OCI-LY1 (cell line): ENCODE measurements at regions not wholly inside any gene's neighbourhood (a gene's known extent, or its start where the extent isn't known, plus 50 kb on each side); places are given as distances from the start of the nearest gene placed in this dataset.
"Not testable (repeated sequence)": the region's sequence is repeated elsewhere in the genome, so short reads cannot be mapped to it uniquely, and the experiment has no call there.

Experiments used
- H2AFZ ChIP-seq: fragments of 200-600 bp; sonication (generic), shearing (Covaris generic); 2 replicates; pipeline ENCODE4 v1.6.0; 2014; ENCODE audit warnings: antibody characterized with exemption, mild to moderate bottlenecking, low read length
- H3F3A ChIP-seq: fragments of 200-600 bp; sonication (generic), shearing (Covaris generic); 2 replicates; pipeline ENCODE4 v1.6.0; 2014; ENCODE audit warnings: mild to moderate bottlenecking, antibody characterized with exemption, low read length, moderate library complexity; ENCODE audit not compliant: insufficient read depth
- H3K27ac ChIP-seq: fragments of 200-600 bp; sonication (generic); 2 replicates; pipeline ENCODE4 v1.5.1; 2014; ENCODE audit warnings: low read length, mixed run types, mild to moderate bottlenecking, low read depth; ENCODE audit not compliant: poor library complexity, severe bottlenecking
- H3K27me3 ChIP-seq: fragments of 200-600 bp; sonication (generic); 2 replicates; pipeline ENCODE4 v1.6.0; 2014; ENCODE audit warnings: antibody characterized with exemption, mild to moderate bottlenecking, low read length, moderate library complexity; ENCODE audit not compliant: insufficient read depth
- H3K36me3 ChIP-seq: fragments of 200-600 bp; sonication (generic); 2 replicates; pipeline ENCODE4 v1.6.1; 2014; ENCODE audit warnings: mild to moderate bottlenecking, antibody characterized with exemption, low read length, moderate library complexity, mixed read lengths; ENCODE audit not compliant: insufficient read depth
- H3K4me1 ChIP-seq: fragments of 200-600 bp; sonication (generic); 2 replicates; pipeline ENCODE4 v1.5.1; 2014; ENCODE audit warnings: mild to moderate bottlenecking, low read length, moderate library complexity; ENCODE audit not compliant: insufficient read depth, severe bottlenecking
- H3K4me2 ChIP-seq: fragments of 200-600 bp; sonication (generic), shearing (Covaris generic); 2 replicates; pipeline ENCODE4 v1.6.1; 2014; ENCODE audit warnings: low read length
- H3K4me3 ChIP-seq: fragments of 200-600 bp; sonication (generic); 2 replicates; pipeline ENCODE4 v1.5.1; 2014; ENCODE audit warnings: low read length, low read depth, mild to moderate bottlenecking, mixed read lengths; ENCODE audit not compliant: poor library complexity, severe bottlenecking
- H3K79me2 ChIP-seq: fragments of 200-600 bp; shearing (Covaris generic); 2 replicates; pipeline ENCODE4 v1.6.1; 2016; ENCODE audit warnings: mixed run types, low read length, mixed read lengths; ENCODE audit not compliant: insufficient read depth
- H3K9ac ChIP-seq: fragments of 200-600 bp; sonication (generic), shearing (Covaris generic); 2 replicates; pipeline ENCODE4 v1.6.1; 2014; ENCODE audit warnings: mild to moderate bottlenecking, low read length, mixed read lengths
- H3K9me2 ChIP-seq: fragments of 200-600 bp; sonication (generic), shearing (Covaris generic); 2 replicates; pipeline ENCODE4 v1.6.1; 2014; ENCODE audit warnings: low read depth, mild to moderate bottlenecking, low read length, mixed read lengths
- H3K9me3 ChIP-seq: fragments of 200-600 bp; shearing (Covaris generic); 2 replicates; pipeline ENCODE4 v1.6.1; 2014; ENCODE audit warnings: low read length, mixed read lengths
- H4K20me1 ChIP-seq: fragments of 200-600 bp; sonication (generic), shearing (Covaris generic); 2 replicates; pipeline ENCODE4 v1.6.0; 2016; ENCODE audit warnings: mild to moderate bottlenecking, low read length; ENCODE audit not compliant: insufficient read depth
- EZH2 ChIP-seq: fragments of 200-600 bp; sonication (generic), shearing (Covaris generic); IDR thresholded peaks from 2 replicates; pipeline ENCODE4 v1.8.0; 2017; ENCODE audit warnings: borderline replicate concordance, mixed run types, mild to moderate bottlenecking, antibody characterized with exemption, low read length, moderate library complexity, mixed read lengths
- TF ChIP-seq, protein P1 (sequence below): fragments of 200-600 bp; sonication (generic), shearing (Covaris generic); IDR thresholded peaks from 2 replicates; pipeline ENCODE4 v1.5.1; 2017; ENCODE audit warnings: mild to moderate bottlenecking, antibody characterized with exemption, low read length, moderate library complexity, mixed read lengths

DNA sequence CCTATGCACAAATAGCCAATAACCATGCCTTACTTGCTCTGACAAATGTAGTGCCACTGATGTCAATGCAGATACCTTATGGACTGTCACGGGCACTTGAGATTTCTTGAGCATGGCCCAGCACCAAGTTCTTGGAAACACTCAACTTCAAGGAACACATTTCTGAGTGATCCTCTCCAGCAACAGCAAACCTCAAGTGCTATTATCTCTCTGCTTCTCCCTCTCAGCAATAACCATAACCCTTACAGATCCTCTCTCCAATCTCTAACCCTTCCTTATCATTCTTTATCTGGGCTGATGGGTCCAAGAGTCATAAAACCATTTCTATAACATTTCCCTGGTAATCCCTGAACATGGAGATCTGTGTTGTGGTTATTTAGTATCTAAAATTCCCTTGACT is 266.9 kb upstream of the STXBP5 start:
- H2AFZ ChIP-seq = no peak overlapping the region

DNA sequence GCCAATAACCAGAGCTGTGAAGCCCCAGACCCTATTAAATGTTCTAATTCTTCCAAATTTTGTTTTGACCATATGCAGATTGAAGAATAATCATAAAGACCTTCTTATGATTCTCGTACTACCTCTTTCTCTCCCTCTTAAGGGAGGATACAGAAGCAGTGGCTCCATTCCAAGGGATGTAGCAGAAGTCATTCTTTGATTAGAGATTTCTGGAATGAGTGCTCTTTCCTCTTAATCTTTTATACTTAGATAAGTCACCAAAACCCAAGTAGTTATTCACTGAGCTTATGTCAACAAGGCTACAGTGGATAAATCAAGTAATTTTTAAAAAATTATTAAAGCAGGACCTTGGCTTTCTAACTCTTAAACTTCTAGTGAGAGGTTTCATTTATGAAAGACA is 266.0 kb upstream of the STXBP5 start:
- no peaks in the 10 kb centered on the region for H4K20me1 ChIP-seq
- H3K27me3 ChIP-seq = no peaks in the 10 kb centered on the region
- H3K27ac ChIP-seq = no peak overlapping the region
- TF ChIP-seq, protein P1, sequence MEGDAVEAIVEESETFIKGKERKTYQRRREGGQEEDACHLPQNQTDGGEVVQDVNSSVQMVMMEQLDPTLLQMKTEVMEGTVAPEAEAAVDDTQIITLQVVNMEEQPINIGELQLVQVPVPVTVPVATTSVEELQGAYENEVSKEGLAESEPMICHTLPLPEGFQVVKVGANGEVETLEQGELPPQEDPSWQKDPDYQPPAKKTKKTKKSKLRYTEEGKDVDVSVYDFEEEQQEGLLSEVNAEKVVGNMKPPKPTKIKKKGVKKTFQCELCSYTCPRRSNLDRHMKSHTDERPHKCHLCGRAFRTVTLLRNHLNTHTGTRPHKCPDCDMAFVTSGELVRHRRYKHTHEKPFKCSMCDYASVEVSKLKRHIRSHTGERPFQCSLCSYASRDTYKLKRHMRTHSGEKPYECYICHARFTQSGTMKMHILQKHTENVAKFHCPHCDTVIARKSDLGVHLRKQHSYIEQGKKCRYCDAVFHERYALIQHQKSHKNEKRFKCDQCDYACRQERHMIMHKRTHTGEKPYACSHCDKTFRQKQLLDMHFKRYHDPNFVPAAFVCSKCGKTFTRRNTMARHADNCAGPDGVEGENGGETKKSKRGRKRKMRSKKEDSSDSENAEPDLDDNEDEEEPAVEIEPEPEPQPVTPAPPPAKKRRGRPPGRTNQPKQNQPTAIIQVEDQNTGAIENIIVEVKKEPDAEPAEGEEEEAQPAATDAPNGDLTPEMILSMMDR = no peak
- no peak for TF ChIP-seq EZH2
- H3K9ac ChIP-seq = no peak overlapping the region
- no peak overlapping the region for H2AFZ ChIP-seq
- H3K4me1 ChIP-seq = no peaks in the 10 kb centered on the region
- no peaks in the 10 kb centered on the region for H3K9me2 ChIP-seq
- no peaks in the 10 kb centered on the region for H3F3A ChIP-seq
- H3K4me3 ChIP-seq = no peak overlapping the region
- H3K36me3 ChIP-seq = no peaks in the 10 kb centered on the region
- H3K79me2 ChIP-seq = no peaks in the 10 kb centered on the region
- no peak overlapping the region for H3K4me2 ChIP-seq
- no peaks in the 10 kb centered on the region for H3K9me3 ChIP-seq

More for the DNA sequence above, 266.9 kb upstream of the STXBP5 start:
- no peak overlapping the region for H3K9ac ChIP-seq
- TF ChIP-seq EZH2 = no peak
- TF ChIP-seq, protein P1 = no peak
- H3K27me3 ChIP-seq = no peaks in the 10 kb centered on the region
- no peaks in the 10 kb centered on the region for H3K9me2 ChIP-seq
- no peak overlapping the region for H3K4me2 ChIP-seq
- H3K79me2 ChIP-seq = no peaks in the 10 kb centered on the region
- no peaks in the 10 kb centered on the region for H3K9me3 ChIP-seq
- no peaks in the 10 kb centered on the region for H3F3A ChIP-seq
- H3K4me1 ChIP-seq = no peaks in the 10 kb centered on the region
- H3K27ac ChIP-seq = no peak overlapping the region
- no peaks in the 10 kb centered on the region for H4K20me1 ChIP-seq
- no peaks in the 10 kb centered on the region for H3K36me3 ChIP-seq
- H3K4me3 ChIP-seq = no peak overlapping the region

DNA sequence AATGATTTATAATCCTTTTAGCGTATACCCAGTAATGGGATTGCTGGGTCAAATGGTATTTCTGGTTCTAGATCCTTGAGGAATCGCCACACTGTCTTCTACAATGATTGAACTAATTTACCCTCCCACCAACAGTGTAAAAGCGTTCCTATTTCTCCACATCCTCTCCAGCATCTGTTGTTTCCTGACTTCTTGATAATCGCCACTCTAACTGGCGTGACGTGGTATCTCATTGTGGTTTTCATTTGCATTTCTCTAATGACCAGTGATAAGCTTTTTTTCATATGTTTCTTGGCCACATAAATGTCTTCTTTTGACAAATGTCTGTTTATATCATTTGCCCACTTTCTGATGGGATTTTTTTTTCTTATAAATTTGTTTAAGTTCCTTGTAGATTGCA is 264.8 kb upstream of the STXBP5 start:
- not testable (repeated sequence) for H3F3A ChIP-seq, H4K20me1 ChIP-seq, H3K9me2 ChIP-seq

DNA sequence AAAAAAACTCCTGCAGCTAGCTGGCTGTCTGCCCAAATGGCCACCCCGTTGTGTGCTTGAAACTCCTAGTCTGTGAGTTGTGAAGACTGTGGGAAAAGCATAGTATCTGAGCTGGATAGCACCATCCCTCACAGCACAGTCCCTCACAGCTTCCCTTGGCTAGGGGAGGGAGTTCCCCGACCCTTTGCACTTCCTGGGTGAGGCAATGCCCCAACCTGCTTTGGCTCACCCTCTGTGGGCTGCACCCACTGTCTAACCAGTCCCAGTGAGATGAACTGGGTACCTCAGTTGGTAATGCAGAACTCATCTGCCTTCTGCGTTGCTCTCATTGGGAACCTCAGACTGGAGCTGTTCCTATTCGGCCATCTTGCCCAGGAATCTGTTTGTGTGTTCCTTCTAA is 260.6 kb upstream of the STXBP5 start:
- no peaks in the 10 kb centered on the region for H4K20me1 ChIP-seq
- no peak overlapping the region for H3K27ac ChIP-seq
- H3K4me1 ChIP-seq = no peaks in the 10 kb centered on the region
- no peaks in the 10 kb centered on the region for H3K9me2 ChIP-seq
- no peaks in the 10 kb centered on the region for H3K79me2 ChIP-seq
- no peak overlapping the region for H3K4me2 ChIP-seq
- H3F3A ChIP-seq = no peaks in the 10 kb centered on the region
- H2AFZ ChIP-seq = no peak overlapping the region
- no peaks in the 10 kb centered on the region for H3K27me3 ChIP-seq
- no peak overlapping the region for H3K9ac ChIP-seq
- no peaks in the 10 kb centered on the region for H3K9me3 ChIP-seq
- no peaks in the 10 kb centered on the region for H3K36me3 ChIP-seq
- TF ChIP-seq EZH2 = no peak
- TF ChIP-seq, protein P1 = no peak
- no peak overlapping the region for H3K4me3 ChIP-seq

More for the DNA sequence above, 264.8 kb upstream of the STXBP5 start:
- not testable (repeated sequence) for H3K36me3 ChIP-seq, H3K9me3 ChIP-seq, H3K27me3 ChIP-seq, H3K27ac ChIP-seq, H3K4me2 ChIP-seq, H3K9ac ChIP-seq, H2AFZ ChIP-seq, H3K79me2 ChIP-seq, H3K4me1 ChIP-seq, H3K4me3 ChIP-seq
